Subcutaneous abdominal adipose tissue (tissue), 5 donors: ENCODE measurements at regions not wholly inside any gene's neighbourhood (a gene's known extent, or its start where the extent isn't known, plus 50 kb on each side); places are given as distances from the start of the nearest gene placed in this dataset.
"Not testable (repeated sequence)": the region's sequence is repeated elsewhere in the genome, so short reads cannot be mapped to it uniquely, and the experiment has no call there.

Source experiments
- H3K27ac ChIP-seq: one replicate; pipeline ENCODE4 v1.7.0; 2013; ENCODE audit warnings: low read depth, mild to moderate bottlenecking, inconsistent platforms, low read length, moderate library complexity
- H3K27me3 ChIP-seq, 5 donors: one replicate each; pipeline ENCODE4 v1.7.0; 2013; ENCODE audit warnings: low read length in 5 of 5, inconsistent platforms in 1 of 5; ENCODE audit not compliant: control insufficient read depth in 5 of 5, insufficient read depth in 4 of 5
- H3K36me3 ChIP-seq, 5 donors: one replicate each; pipeline ENCODE4 v1.7.0; 2013; ENCODE audit warnings: low read length in 5 of 5; ENCODE audit not compliant: control insufficient read depth in 5 of 5, insufficient read depth in 5 of 5
- H3K4me1 ChIP-seq, 5 donors: one replicate each; pipeline ENCODE4 v1.7.0; 2013; ENCODE audit warnings: low read length in 5 of 5, mild to moderate bottlenecking in 3 of 5, moderate library complexity in 1 of 5; ENCODE audit not compliant: control insufficient read depth in 5 of 5, insufficient read depth in 5 of 5
- H3K4me3 ChIP-seq, 5 donors: one replicate each; pipeline ENCODE4 v1.7.0; 2013; ENCODE audit warnings: low read length in 5 of 5, low read depth in 1 of 5
- H3K9ac ChIP-seq, 5 donors: one replicate each; pipeline ENCODE4 v1.7.0; 2013; ENCODE audit warnings: low read length in 5 of 5, mild to moderate bottlenecking in 4 of 5, moderate library complexity in 3 of 5
- H3K9me3 ChIP-seq, 5 donors: one replicate each; pipeline ENCODE4 v1.7.0; 2013; ENCODE audit warnings: low read length in 5 of 5; ENCODE audit not compliant: control insufficient read depth in 5 of 5
- donor health status: healthy.
- donor health status: healthy.
- donor health status: healthy.
- donor health status: healthy.
- donor health status: healthy.

DNA sequence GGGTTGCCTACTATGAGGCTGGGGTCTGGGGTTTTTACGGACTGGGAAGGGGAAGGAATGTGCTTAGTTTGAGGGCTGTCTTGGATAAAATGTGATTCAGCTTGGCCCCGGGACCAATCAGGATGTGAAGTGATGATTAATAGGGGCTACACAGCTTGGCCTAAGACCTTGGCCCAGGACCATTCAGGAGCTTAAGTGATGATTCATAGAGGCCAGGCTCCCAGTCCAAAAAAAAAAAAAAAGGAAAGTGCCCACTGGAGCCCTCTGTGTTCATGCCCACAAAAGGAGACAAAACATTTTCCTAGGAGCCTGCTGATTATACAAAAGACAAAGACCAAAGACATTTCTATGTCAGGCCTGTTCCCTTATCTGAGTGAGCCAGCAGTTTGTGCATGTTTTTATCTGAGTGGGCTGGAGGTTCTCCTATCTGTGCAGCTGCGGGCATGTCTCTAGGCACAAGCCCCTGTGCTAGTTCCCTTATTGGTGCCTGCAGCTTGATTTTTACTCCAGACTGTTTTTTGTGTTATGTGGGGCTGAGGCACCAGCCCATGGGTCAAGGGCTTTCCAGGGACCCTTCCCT is 898.2 kb upstream of the GOT2 start:
- Histone ChIP-seq H3K36me3 (no peaks in the 10 kb centered on the region), H3K4me3 (no peak overlapping the region), H3K27me3 (no peaks in the 10 kb centered on the region), H3K4me1 (no peaks in the 10 kb centered on the region), H3K9me3 (peaks cover 0 to 11% (median 0%) of the 10 kb centered on the region in 5 donors), H3K27ac (no peak overlapping the region), H3K9ac (no peak overlapping the region)

DNA sequence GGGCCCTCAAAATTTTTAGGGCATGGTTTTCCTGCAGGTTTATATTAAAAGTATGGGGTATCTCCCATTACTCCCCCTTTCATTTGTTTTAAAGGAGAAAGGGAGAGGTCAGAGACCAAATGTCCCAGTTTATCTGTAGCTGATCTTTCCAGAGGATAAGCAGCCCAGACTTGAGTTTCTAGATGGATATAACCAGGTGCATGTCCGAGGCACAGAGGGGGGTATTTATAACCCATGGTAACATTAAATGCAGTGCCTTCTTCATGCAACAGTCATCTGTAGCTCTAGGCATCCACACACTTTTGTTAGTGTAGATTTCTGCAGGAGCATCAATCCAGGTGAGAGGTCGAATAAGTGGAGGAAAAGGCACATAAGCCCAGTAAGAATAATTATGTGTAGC is 890.3 kb upstream of the GOT2 start:
- not testable (repeated sequence) for H3K27ac ChIP-seq, H3K27me3 ChIP-seq, H3K36me3 ChIP-seq, H3K4me1 ChIP-seq, H3K9ac ChIP-seq, H3K4me3 ChIP-seq, H3K9me3 ChIP-seq

DNA sequence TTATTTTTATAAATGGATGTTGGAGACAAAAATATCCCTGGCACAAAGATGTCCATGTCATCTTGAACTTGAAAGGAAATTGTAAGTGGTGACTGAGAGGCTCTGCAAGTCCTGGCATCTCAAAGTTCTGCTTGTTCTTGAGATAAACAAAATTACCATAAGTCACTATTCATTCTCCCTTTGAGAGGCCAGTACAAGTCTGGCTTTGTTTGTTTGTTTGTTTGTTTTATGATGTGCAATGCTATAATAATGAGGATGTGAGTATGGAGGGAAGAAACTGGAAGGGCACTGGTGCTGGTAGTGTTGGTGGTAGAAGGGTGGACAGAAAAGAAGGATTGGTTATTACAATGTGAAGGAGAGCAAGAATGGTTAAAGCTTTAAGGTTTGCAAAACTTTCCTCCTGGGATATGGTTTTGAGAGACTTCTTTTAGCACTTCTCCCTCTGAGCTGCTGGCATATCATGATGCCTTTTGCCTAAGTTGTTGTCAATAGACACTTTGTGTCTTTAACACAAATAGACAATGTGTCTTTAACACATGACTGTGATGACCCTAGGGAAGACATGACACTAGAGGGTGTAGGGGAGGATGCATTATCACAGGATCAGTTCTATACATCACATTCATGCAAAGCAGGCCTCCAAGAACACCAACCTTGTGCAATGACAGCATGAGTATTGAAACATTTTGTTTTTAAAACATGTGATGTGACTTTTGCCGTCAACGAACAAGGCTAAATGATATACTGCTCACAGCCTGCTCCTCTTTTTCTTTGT is 880.5 kb upstream of the GOT2 start:
- Histone ChIP-seq H3K27ac (no peak overlapping the region), H3K9me3 (no peaks in the 10 kb centered on the region), H3K9ac (no peak overlapping the region), H3K4me1 (no peaks in the 10 kb centered on the region), H3K36me3 (no peaks in the 10 kb centered on the region), H3K4me3 (no peak overlapping the region), H3K27me3 (no peaks in the 10 kb centered on the region)

DNA sequence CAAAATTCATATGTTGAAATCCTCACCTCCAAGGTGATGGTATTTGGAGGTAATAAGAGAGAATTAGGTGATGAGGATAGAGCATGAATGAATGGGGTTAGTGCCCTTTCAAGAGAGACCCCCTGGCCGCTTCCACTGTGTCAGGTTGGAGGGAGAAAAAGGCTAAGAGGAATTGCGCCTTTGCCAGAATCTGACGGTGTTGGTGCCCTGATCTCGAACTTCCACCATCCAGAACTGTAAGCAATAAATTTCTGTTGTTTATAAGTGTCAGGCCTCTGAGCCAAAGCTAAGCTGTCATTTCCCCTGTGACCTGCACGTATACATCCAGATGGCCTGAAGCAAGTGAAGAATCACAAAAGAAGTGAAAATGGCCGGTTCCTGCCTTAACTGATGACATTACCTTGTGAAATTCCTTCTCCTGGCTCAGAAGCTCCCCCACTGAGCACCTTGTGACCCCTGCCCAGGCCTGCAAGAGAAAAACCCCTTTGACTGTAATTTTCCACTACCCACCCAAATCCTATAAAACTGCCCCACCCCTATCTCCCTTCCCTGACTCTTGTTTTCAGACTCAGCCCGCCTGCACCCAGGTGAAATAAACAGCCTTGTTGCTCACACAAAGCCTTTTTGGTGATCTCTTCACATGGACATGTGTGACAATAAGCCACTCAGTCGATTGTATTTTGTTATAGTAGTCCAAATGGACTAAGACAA is 878.9 kb upstream of the GOT2 start:
- not testable (repeated sequence) for H3K36me3 ChIP-seq, H3K9me3 ChIP-seq, H3K27ac ChIP-seq, H3K4me1 ChIP-seq, H3K27me3 ChIP-seq, H3K4me3 ChIP-seq, H3K9ac ChIP-seq

DNA sequence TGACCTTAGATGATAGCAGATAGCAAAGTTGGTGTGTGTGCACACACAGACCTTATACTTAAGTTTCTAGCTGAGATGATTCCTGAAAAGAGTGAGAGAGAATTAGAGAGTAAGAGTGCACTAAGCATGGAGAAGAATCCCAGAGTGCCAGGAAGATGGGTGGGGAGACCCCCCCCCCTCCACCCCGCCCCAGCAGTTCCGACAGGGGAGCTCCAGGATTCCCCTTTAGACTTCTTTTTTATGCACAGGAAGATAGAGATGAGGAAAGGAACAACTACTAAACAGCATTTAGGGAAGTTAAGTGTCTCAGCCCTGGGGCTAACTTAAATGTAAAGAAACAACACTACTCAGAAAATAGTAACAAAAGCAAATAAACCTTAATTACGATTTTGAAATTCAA is 878.0 kb upstream of the GOT2 start:
- Histone ChIP-seq H3K27me3 (no peaks in the 10 kb centered on the region), H3K9me3 (no peaks in the 10 kb centered on the region), H3K27ac (no peak overlapping the region), H3K36me3 (no peaks in the 10 kb centered on the region), H3K4me3 (no peak overlapping the region), H3K9ac (no peak overlapping the region), H3K4me1 (no peaks in the 10 kb centered on the region)

DNA sequence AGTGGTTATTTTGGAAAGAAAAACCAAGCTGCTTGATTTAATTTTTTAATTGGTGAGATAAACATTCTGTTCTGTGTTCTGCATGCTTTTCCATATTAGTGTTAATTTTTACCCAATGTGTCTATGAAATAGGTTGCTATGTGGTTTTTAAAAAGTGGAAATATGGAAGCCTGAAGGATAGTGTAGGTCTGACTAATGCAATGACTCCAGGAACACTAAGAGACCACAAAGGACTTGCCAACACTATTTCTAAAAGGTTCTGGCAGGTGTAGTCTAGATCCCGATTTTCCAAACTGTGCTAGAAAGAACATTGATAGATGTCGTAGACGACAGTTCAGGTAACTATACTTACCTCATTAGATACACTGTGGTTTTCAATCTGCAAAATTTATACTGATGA is 877.4 kb upstream of the GOT2 start:
- Histone ChIP-seq H3K9me3 (no peaks in the 10 kb centered on the region), H3K27ac (no peak overlapping the region), H3K36me3 (no peaks in the 10 kb centered on the region), H3K9ac (no peak overlapping the region), H3K27me3 (no peaks in the 10 kb centered on the region), H3K4me1 (no peaks in the 10 kb centered on the region), H3K4me3 (no peak overlapping the region)

DNA sequence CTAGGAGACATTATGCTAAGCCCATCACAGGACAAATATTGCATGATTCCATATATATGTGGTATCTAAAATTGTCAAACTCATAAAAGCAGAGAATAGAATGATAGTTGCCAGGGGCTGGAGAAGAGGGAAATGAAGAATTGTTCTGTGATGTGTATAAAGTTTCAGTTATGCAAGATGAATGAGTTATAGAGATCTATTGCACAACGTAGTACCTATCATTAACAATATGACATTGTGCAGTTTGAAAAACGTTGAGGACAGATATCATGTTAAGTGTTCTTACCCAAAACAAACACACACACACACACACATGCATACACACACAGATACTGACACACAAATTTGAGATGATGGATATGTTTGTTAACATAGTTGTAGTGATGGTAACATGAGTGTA is 871.6 kb upstream of the GOT2 start:
- H3K27me3 ChIP-seq, result no peaks in the 10 kb centered on the region
- H3K27ac ChIP-seq, result no peak overlapping the region

DNA sequence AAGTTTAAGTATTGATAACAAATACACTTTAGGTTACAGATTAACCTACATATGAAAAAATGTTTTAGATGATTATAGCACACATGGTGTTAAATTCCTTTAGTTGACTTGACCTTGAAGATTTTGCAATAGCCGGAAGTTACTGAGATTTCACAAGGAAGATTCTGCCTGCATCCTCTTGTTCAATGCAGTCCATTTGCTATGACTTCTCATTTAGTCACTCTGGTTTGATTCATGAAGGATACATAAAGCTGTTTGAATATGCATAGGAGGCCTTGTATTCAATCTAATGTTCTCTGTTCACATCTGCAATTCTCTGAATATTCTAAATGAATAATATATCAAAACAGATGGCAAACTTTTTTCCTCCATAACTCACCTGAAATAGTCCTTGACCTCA is 870.2 kb upstream of the GOT2 start:
- Histone ChIP-seq H3K4me1 (no peaks in the 10 kb centered on the region), H3K27ac (no peak overlapping the region), H3K9me3 (no peaks in the 10 kb centered on the region), H3K27me3 (no peaks in the 10 kb centered on the region), H3K4me3 (no peak overlapping the region), H3K9ac (no peak overlapping the region), H3K36me3 (no peaks in the 10 kb centered on the region)

More for the DNA sequence above, 871.6 kb upstream of the GOT2 start:
- Histone ChIP-seq H3K9me3 (no peaks in the 10 kb centered on the region), H3K9ac (no peak overlapping the region), H3K4me3 (no peak overlapping the region), H3K36me3 (no peaks in the 10 kb centered on the region), H3K4me1 (no peaks in the 10 kb centered on the region)

DNA sequence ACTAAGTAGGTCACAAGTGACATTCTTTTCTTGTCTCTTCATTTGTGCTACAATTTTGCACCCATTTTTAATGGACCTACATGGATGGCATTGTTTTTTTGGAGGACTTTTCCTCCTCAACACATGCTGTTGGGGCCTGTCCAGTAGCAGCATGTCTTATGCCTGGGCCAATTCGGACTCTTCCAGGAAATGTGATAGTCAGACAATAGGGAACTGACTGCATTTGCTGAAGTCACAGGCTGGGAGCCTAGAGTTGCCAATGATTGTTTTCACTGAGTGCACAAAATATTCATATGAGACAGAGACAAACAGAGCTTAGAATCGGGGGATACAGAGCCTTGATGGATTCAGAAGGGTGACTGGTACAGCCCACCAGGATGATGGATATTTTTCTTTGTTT is 867.3 kb upstream of the GOT2 start:
- H3K9me3 ChIP-seq, result no peaks in the 10 kb centered on the region
- H3K36me3 ChIP-seq, result no peaks in the 10 kb centered on the region
- H3K9ac ChIP-seq, result no peak overlapping the region
- no peak overlapping the region for H3K4me3 ChIP-seq
- H3K27ac ChIP-seq, result no peak overlapping the region
- no peaks in the 10 kb centered on the region for H3K4me1 ChIP-seq
- no peaks in the 10 kb centered on the region for H3K27me3 ChIP-seq

DNA sequence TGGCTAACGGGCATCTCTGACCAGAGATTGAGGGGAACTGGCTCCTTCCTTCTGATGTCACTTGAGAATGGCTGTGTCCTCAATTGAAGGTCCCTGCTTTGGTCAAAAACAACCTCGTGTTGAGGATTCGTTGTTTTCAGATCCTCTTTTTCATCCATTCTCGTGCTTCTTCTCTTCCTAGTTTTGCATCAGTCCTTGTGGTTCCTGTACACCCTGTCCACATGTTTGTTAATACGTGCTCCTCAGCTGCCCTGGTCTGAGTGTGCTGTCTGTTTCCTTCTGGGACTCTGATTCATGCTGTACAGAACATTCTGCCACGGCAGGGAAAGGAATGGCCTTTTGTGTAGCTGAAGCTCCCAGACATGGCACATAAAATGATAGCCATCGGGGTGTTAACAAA is 863.2 kb upstream of the GOT2 start:
- H3K9ac ChIP-seq, result no peak overlapping the region
- H3K27ac ChIP-seq, result no peak overlapping the region
- no peaks in the 10 kb centered on the region for H3K9me3 ChIP-seq
- no peaks in the 10 kb centered on the region for H3K27me3 ChIP-seq
- peaks cover 0 to 3% (median 0%) of the 10 kb centered on the region in 5 donors for H3K4me1 ChIP-seq
- no peak overlapping the region for H3K4me3 ChIP-seq
- no peaks in the 10 kb centered on the region for H3K36me3 ChIP-seq
